ENCODE measurements at regions not wholly inside any gene's neighbourhood (a gene's known extent, or its start where the extent isn't known, plus 50 kb on each side); places are given as distances from the start of the nearest gene placed in this dataset.

DNA sequence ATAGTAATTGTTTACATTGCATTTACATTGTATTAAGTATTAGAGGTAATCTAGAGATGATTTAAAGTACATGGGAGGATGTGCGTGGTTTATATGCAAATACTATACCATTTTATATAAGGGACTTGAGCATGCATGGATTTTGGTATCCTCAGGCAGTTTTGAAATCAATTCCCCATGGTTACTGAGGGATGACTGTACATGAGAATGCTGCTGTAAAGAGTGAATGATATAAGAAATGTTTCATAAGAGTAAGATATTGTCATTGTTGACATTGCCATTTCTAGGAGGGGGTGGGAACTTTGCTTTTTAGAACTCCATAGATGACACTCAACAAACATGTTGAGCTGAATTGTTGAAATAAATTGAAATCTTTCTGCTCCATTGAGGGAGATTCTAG lies 185.0 kb downstream of the SEMA6A start:
- peaks cover 0 to 3% of the 10 kb centered on the region in 2 donors for H3K36me3 Mint-ChIP-seq
- H3K27ac ChIP-seq (ENCODE audit: low read depth in 1 of 2, low read length in 2 of 2): no peak overlapping the region
- TF ChIP-seq, protein P1, sequence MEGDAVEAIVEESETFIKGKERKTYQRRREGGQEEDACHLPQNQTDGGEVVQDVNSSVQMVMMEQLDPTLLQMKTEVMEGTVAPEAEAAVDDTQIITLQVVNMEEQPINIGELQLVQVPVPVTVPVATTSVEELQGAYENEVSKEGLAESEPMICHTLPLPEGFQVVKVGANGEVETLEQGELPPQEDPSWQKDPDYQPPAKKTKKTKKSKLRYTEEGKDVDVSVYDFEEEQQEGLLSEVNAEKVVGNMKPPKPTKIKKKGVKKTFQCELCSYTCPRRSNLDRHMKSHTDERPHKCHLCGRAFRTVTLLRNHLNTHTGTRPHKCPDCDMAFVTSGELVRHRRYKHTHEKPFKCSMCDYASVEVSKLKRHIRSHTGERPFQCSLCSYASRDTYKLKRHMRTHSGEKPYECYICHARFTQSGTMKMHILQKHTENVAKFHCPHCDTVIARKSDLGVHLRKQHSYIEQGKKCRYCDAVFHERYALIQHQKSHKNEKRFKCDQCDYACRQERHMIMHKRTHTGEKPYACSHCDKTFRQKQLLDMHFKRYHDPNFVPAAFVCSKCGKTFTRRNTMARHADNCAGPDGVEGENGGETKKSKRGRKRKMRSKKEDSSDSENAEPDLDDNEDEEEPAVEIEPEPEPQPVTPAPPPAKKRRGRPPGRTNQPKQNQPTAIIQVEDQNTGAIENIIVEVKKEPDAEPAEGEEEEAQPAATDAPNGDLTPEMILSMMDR (IDR thresholded peaks at IDR 0.05): no peak
- no peak overlapping the region for H2AFZ ChIP-seq (ENCODE audit: insufficient read depth, low read depth, low read length, poor library complexity, severe bottlenecking)
- H3K4me3 Mint-ChIP-seq: no peak overlapping the region
- intact Hi-C loops (cut with micrococcal nuclease): no loop called here
- H3K9me3 ChIP-seq (replicated peaks in 1 of 2; ENCODE audit: control insufficient read depth in 1 of 2, insufficient read depth in 1 of 2, low read length in 2 of 2): no peaks in the 10 kb centered on the region
- no peaks in the 10 kb centered on the region for H3K4me1 Mint-ChIP-seq
- H3K79me2 ChIP-seq (ENCODE audit: insufficient read depth, low read length): no peaks in the 10 kb centered on the region
- DNase-seq: no peak
- H3K4me1 ChIP-seq (ENCODE audit: control insufficient read depth in 1 of 2, insufficient read depth in 2 of 2, low read length in 2 of 2): no peaks in the 10 kb centered on the region
- peaks cover 0 to 3% (median 1%) of the 10 kb centered on the region in 3 donors for H3K27me3 Mint-ChIP-seq (ENCODE audit: low read depth in 3 of 3)
- H3K4me2 ChIP-seq (replicated peaks; ENCODE audit: extremely low read depth, low read length, poor library complexity, severe bottlenecking): no peak overlapping the region
- no peaks in the 10 kb centered on the region for H4K20me1 ChIP-seq (ENCODE audit: insufficient read depth, low read length)
- H3K27me3 ChIP-seq (ENCODE audit: control insufficient read depth in 2 of 2, insufficient read depth in 2 of 2, low read length in 2 of 2): no peaks in the 10 kb centered on the region
- H3K4me3 ChIP-seq (replicated peaks in 1 of 3; ENCODE audit: low read depth in 2 of 3, low read length in 3 of 3): no peak overlapping the region
- H3K9me3 Mint-ChIP-seq: peaks cover 0 to 8% (median 3%) of the 10 kb centered on the region in 7 donors
- no peak overlapping the region for H3K27ac Mint-ChIP-seq
- WGBS (ENCODE audit: insufficient coverage): no CpG with 5 or more reads among the region's 1 CpG
- H3K36me3 ChIP-seq (replicated peaks in 1 of 2; ENCODE audit: control insufficient read depth in 1 of 2, insufficient read depth in 2 of 2, low read length in 2 of 2): no peaks in the 10 kb centered on the region
- H3K9ac ChIP-seq (ENCODE audit: insufficient read depth, low read length, poor library complexity, severe bottlenecking): no peak overlapping the region

DNA sequence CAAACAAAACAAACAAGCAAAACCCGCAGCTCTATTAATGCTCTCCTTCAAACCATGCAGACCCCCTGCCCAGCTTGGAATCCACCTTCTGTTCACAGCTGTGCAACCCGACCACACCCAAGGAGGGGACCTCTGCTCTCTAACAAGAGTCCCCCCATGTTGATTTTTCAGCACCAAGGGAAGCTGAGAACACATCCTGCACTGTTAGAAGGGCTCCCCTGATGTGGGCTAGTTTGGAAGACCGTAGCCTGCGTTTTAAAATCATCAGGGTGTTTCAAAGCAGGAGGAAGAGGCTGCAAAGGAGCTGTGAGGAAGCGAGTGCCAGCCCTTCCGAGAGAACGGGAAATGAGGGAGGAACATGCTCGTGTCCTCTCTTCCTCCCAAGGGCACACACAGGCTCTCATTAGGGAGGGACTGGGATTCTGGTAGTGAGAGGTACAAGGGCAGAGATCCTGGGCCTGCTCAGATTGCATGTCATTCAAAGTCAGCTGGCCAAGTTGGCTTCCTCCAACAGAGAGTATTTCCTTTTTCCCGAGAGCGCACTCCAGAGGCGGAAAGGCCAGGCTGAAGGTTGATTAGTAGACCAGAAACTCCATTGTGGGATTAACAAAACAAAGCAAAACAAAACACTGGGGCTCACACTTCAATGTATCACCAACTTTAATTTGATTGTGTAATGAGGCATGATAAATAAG lies 185.9 kb downstream of the SEMA6A start:
- Mint-ChIP-seq H3K36me3 (peaks cover 0 to 3% of the 10 kb centered on the region in 2 donors), H3K27ac (peak overlapping the region in 1 of 7 donors; percentile 54)

More for the DNA sequence above, 185.9 kb downstream of the SEMA6A start:
- no peaks in the 10 kb centered on the region for H3K36me3 ChIP-seq (replicated peaks in 1 of 2; ENCODE audit: control insufficient read depth in 1 of 2, insufficient read depth in 2 of 2, low read length in 2 of 2)
- no peak overlapping the region for H3K9ac ChIP-seq (ENCODE audit: insufficient read depth, low read length, poor library complexity, severe bottlenecking)
- no peaks in the 10 kb centered on the region for H4K20me1 ChIP-seq (ENCODE audit: insufficient read depth, low read length)
- peaks cover 0 to 8% (median 3%) of the 10 kb centered on the region in 7 donors for H3K9me3 Mint-ChIP-seq
- H3K79me2 ChIP-seq (ENCODE audit: insufficient read depth, low read length): no peaks in the 10 kb centered on the region
- WGBS (ENCODE audit: insufficient coverage): 100% methylated on average over 3 of the region's 11 CpGs
- H3K4me1 Mint-ChIP-seq: no peaks in the 10 kb centered on the region
- no peak for DNase-seq
- no peaks in the 10 kb centered on the region for H3K27me3 ChIP-seq (ENCODE audit: control insufficient read depth in 2 of 2, insufficient read depth in 2 of 2, low read length in 2 of 2)
- no peak overlapping the region for H2AFZ ChIP-seq (ENCODE audit: insufficient read depth, low read depth, low read length, poor library complexity, severe bottlenecking)
- no peak overlapping the region for H3K27ac ChIP-seq (ENCODE audit: low read depth in 1 of 2, low read length in 2 of 2)
- H3K27me3 Mint-ChIP-seq (ENCODE audit: low read depth in 3 of 3): peaks cover 0 to 3% (median 1%) of the 10 kb centered on the region in 3 donors
- no peak overlapping the region for H3K4me3 Mint-ChIP-seq
- no peak overlapping the region for H3K4me2 ChIP-seq (replicated peaks; ENCODE audit: extremely low read depth, low read length, poor library complexity, severe bottlenecking)
- H3K4me3 ChIP-seq (replicated peaks in 1 of 3; ENCODE audit: low read depth in 2 of 3, low read length in 3 of 3): no peak overlapping the region
- H3K9me3 ChIP-seq (replicated peaks in 1 of 2; ENCODE audit: control insufficient read depth in 1 of 2, insufficient read depth in 1 of 2, low read length in 2 of 2): no peaks in the 10 kb centered on the region
- TF ChIP-seq, protein P1 (IDR thresholded peaks at IDR 0.05): no peak
- H3K4me1 ChIP-seq (ENCODE audit: control insufficient read depth in 1 of 2, insufficient read depth in 2 of 2, low read length in 2 of 2): no peaks in the 10 kb centered on the region
- intact Hi-C loops (cut with micrococcal nuclease): no loop called here
